NCI-H774 (cell line): ENCODE measurements at regions not wholly inside any gene's neighbourhood (a gene's known extent, or its start where the extent isn't known, plus 50 kb on each side); places are given as distances from the start of the nearest gene placed in this dataset.
"Not testable (repeated sequence)": the region's sequence is repeated elsewhere in the genome, so short reads cannot be mapped to it uniquely, and the experiment has no call there.

Source experiments
- DNase-seq: peaks from one replicate; lab custom pipeline; 2025; lab: John Stamatoyannopoulos, UW

DNA sequence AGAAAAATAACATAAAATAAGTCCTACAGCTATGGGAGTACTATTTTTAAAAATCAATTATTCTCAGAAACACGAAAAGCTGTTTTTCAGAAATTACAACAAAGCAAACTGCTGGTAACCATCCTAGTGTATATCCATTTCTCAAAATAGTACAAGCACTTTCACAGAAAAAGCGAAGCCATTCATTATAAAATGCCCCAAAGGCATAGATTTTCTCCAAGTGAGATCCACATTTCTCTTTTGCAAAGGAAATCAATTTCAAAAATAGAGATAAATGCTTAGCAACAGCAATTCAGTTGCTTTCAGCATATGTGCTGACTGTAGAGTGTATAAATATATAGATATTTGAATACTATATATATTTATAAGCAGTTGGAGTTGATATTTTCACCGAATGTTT is 1266.3 kb downstream of the SI start:
- DNase-seq = no peak

DNA sequence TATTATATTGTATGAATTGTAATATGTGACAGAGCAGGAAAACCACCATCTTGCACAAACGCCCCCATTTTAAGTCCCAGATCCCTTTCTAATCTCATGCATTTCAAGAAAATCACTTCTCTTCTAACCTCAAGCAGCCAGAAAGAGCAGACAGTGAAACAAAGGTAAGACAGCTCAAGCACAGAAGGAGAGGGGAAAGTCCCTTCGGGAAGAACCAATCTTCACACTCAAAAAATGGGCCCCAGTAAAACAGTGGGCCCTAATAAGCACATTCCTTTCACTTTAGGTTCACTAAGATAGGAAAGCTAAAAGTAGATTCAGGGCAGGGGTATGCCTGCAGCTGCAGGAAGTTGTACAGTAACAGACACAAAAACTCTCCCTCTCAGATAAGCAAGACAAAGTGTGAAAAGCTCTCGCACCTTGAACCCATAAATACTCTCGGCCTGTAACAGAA is 1268.7 kb downstream of the SI start:
- DNase-seq = no peak

DNA sequence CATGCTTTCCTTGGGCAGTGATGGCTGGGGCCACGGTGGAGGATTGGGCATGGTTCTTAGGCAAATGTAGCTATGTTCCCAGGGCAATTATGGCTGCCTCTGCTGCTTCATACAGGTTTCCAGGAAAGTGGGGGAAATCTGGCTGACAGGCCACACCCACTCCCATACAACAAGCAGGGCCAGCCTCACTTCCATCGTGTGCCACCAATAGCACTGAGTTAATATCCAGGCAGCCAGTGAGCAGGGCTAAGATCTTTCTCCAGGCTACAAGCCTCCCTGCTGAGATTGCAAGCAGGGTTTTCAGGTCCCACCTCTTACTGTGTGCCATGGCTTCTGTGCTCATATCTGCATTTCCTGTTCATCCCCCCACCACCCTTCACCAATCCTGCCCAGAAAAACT is 1291.9 kb downstream of the SI start:
- DNase-seq = no peak

DNA sequence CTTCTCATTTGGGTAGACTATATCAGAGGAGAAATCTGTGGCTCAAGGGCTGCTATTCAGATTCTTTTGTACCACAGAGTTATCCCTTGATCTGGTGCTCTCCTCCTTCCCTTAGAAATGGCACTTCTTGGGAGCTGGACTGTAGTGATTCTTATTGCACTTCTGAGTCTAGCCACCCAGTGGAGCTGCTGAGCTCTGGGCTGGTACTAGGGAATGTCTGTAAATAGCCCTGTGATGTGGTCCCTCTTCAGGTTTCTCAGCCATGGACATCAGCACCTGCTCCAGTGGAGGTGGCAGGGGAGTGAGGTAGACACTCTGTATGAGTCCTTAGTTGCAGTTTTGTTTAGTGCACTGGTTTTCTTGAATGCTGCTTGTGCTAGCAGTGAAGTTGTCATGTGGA is 1292.6 kb downstream of the SI start:
- DNase-seq = no peak

DNA sequence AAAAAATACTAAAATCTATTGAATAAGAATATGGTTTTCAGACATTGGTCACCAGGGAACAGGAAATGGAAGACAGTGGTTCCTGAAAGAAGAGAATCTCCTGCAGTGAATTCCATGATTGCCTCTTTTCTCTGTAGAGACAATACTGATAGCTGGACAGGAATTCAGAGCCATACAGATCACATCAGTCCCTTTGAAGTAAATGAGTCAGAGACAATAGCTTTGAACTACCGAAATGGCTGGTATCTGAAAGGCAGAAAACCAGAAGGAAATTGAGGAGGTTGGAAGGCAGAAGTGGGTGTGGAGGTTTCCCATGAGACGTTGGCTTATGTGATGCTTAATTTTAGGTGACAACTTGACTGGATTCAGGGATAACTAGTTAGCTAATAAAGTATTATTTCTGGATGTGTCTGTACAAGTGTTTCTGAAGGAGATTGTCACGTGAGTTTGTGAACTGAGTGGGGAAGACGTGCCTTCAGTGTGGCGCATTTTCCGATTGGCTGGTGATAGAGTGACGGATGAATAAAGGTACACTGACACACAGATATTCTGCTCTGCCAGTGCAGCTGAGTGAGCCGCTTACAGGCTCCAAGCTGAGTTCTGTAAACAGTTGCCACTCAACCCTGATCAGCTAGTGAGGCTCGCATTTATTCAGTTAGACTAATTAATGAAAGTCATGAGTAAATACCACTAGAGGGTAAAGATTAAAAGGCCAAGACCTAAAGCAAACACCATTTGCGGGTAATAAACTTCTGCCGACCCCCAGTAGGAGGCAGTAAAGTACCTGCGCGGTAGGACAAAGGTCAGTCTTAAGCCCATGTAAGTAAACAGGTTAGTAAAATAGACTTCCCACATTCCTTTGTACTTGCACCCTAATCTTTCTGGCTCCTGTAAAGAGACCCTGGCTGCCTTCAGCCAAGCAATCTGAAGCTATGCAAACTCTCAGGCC is 1298.6 kb downstream of the SI start:
- peak; percentile 26 for DNase-seq

DNA sequence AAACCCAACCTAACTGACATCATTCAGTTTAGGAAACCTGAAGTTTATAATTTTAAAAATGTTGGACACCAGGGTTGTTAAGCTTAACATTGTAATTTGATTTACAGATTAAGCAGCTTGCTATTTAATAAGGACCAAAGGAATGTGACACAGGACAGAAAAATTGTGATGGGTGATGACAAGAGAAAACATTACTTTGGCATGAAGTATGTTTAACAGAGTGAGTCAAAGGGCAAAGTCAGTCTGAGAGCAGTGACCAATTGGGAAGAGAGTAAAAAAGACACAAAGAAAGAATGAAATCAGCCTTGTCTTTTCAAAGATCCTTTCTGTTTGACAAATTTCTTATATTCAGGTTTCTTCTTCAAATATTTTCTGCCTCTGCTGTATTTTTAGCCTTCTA is 1301.6 kb downstream of the SI start:
- no peak for DNase-seq

DNA sequence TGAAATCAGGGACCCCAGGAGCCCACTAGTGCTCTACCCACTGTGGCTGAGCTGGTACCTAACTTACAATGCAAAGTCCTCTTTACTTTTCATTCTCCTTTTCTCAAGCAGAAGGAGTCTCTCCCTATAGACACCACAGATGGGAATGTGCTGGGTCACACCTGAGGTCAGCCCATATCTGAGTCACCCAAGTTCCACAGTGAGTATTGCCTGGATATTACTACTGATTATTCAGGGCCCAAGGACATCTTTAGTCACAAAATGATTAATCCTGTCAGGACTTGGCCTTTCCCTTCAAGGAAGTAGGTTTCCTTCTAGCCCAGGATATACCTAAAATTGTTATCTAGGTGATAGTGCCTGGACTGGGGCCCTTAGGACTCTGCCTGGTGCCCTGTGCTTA is 1305.2 kb downstream of the SI start:
- no peak for DNase-seq

DNA sequence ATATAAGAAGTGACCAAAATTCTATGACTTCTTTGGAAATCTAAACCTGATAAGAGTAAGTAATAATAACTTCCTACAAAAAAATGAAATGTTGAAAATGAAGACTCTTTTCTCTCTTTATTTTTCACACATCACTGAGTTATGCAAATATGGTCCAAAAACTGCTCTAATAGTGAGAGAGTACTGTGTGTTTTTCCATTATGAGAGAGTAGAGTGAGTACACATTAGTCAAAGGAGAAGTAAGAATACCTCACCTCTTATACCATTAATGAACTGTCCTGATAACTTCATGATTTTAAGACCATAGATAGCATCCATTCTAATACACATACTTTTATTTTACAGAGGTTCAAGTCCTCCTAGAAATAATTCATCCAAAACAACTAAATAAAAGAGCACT is 1310.2 kb downstream of the SI start:
- no peak for DNase-seq

DNA sequence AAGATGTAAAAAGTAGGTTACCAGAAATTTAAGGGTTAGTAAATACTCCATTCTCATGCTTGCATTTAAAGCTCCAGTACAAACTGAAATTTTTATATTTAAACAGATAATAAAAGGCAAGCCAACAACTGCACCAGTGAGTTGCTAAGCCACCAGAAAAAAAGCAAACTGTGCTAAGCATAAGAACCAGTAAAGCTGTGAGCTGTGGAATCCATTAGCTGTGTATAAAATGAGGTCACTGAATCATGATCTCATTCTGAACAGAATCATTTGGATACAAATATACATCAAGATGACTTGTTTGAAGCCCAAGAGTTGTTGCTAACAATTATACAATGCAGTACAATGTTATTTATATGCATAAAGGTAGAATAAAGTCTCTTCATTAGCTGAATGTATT is 1312.2 kb downstream of the SI start:
- no peak for DNase-seq

DNA sequence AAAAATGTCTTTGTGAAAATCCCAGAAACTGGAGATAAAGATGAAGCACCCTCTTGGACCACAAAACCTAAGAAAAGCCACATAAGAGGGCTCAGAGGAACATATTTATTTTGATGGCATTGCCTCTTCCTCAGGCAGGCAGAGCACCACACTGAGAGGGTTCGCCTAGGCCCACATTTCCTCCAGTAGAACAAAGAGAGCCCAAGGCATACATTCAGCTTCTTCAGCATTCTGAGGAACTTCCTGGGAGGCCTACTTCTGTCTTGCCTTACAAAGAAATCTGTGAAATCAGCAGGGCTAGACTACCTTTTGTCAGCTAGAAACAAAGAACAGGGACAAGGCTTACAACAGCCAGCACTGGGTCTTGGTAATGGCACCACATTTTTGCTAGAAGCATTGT is 1325.3 kb downstream of the SI start:
- no peak for DNase-seq

DNA sequence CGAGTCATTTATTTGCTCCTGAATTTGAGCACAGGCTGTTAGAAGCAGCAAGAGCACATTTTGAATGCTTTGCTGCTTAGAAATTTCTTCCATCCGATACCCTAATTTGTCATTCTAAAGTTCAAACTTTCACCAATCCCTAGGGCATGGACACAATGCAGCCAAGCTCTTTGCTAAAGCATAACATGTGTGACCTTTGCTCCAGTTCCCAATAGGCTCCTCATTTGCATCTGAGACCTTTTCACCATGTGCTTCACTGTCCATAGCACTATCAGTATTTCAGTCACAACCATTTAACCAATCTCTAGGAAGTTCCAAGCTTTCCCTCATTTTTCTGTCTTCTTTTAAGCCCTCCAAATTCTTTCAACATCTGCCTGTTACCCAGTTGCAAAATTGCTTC is 1333.1 kb downstream of the SI start:
- DNase-seq = no peak

DNA sequence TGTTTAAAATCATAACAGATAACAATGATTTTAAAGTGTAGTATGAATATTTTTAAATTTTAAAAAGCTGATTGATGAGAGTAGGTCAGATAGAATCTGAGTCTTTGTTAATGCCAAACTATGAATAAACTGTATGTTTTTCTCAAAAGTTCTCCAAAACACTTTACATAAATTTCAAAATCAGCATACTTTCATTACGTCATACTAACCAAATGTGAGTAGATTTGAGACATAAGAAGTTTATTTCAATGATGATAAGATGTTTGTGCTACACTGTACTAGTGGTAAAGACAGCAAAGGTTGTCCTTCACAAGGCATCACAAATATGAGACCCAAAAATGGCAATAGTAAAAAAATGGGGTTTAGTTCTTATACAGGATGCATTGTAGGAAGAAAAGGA is 1342.9 kb downstream of the SI start:
- no peak for DNase-seq

DNA sequence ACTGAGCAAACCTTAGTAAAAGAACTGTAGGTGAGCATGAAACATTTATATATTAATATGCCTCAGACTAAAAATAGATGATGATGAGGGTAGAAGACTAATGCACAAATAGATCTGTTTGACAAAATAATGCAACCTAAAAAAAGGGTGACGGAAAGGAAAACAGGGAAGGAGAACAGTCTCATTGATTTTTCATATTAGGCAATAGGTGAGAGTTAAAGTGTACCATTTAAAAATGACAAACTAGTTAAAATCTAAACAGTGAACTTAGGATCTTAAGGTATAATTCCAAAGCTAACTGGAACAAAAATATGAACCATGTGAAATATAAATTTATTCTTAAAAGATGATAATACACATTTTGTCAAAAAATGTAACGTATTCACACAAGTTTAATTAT is 1347.6 kb downstream of the SI start:
- DNase-seq = no peak

DNA sequence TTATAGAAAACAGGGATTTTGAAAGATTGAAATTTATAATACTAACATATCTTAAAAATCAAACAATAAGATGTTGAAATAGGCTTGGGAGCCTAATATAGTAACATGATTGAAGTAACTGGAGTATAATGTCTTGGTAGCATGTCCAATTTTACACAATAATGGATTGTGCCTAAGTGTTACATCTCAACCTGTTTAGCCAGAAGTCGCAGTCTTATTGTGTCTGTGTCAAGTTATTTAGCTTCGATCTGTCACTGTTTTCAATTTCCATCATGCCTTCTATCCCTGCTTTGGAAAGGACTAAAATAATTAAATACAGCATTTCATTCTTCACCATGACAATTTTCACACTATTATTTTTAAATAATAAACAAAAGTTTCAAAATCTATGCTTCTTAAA is 1352.2 kb downstream of the SI start:
- no peak for DNase-seq

DNA sequence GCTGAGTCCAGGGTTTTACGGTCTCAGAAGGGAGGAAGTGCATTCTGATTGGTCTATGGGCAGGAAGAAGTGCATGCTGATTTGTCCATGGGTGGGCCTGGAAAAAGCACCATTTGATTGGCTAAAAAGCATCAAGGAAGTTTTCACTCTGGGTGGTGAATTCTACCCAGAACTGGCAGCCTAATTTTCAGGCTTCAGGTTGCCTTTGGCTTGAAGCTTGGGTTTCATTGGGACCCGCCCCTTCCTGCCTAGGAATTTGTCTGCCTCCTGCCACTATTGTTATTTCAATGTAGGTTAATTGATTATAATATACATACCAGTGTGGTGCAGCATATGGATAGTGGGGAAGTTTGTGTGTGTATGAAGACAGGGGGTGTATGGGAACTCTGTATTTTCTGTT is 1355.9 kb downstream of the SI start:
- DNase-seq = no peak

DNA sequence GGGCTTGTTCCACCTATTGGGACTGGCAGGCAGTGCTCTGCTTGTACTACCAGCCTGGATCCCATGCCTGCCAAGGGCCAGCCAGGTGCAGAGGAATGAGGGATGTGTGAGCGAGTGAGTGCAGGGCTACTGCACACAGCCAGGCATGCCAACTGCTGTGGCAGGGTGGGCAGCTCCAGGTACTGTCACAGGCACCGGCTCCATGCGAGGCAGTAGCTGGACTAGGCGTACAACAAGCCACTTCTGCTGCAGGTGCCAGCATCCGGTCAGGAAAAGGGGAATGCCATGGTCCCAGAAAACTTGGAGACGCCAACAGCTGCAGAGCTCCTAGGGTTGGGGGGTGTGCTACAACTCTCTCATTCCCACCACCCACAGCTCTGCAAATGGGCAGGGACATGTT is 1356.7 kb downstream of the SI start:
- no peak for DNase-seq

DNA sequence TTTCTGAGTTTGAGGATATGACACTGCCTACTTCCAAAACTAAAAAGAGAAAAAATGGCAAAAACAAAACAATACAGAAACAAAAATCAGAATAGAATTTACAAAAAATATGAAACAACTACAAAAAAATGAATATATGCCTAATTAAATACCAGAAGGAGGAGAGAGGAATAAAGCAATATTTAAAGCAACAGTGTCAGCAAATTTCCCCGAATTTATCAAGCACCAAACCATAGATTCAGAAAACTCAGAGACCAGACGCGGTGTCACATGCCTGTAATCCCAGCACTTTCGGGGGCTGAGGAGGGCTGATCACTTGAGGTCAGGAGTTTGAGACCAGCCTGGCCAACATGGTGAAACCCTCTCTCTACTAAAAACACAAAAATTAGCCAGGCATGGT is 1360.9 kb downstream of the SI start:
- no peak for DNase-seq

DNA sequence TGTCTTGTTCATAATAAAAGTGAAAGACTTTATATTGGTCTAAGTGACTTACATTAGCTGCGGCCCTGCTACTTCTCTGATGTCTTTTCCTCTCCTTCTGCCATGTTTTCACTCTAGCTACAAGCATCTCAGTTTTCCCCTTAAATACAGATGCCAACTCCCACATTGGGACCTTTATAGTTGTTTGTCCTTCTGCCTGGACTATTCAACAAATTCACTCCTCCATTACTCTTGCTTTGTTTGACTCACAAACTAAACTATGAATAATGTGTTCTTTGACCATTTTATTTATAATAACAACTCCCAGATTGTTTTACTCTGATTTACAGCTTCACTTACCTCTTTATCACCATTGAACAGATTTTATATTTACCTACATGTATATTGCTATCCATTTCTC is 1369.9 kb downstream of the SI start:
- no peak for DNase-seq

DNA sequence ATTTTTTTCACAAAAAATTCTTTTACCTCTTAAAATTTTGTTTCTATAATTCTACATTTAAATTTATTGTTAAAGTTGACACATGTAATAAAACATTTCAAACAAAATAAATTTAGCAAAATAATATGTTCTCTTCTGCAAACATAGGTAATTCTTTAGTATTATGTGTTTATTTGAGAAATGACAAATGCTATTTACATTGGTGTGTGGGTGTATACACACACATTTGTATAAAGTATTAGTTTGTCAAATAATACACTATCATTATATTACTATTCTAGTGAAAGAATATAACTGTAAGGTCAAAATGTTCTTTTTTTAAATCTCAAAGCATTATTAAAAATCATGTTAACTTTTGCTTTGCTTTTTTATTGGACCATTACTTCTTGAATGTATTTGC is 1370.6 kb downstream of the SI start:
- DNase-seq = no peak

DNA sequence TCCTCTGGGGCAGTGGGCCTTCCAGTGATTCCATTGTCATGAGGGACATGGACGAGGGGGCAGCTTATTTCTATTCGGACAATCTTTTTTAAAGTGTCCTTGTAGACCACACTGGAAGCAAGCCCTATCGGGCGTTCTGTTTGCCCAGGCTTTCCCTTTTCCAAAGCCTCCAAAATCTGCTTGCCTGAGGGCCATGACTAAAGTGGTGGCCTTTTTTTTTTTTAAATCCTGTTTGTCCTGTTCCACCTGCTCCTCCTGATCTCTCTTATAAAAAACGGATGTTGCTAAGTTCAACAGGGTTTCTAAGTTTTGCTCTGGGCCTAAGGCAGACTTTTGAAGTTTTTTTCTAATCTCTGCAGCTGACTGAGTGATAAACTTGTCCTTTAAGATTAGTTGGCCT is 1380.1 kb downstream of the SI start:
- DNase-seq = not testable (repeated sequence)

DNA sequence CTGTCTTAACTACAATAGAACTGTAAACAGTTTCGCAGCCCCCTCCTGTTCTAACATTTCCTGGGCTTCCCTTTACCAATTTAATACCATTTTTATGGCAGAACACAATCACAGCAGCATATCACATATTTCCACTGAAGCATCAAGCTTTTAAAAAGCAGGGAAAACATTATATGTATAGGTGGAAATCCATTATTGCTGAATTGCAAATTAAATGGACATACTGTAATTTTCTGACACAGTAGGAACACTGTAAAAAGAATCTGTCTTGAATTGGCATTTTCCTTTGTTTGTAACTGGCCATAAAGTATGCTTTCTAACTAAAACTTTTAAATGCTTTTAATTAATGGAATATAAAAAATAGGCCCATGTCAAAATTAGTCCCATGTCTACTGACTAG is 1385.8 kb downstream of the SI start:
- DNase-seq = no peak

DNA sequence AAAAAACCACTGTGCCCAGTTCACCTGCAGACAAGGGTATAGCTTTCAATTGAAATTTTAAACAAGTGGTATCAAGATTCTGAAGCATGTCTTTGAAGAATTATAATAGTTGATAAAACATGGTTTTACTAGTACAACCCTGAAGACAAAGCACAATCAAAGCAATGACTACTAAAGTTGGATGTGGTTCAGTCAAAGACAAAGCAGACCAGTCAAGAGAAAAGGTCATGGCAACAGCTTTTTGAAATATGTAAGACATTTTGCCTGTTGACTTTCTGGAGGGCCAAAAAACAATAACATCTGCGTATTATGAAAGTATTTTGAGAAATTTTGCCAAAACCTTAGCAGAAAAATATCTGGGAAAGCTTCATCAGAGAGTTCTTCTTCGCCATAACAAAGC is 1393.6 kb downstream of the SI start:
- no peak for DNase-seq

DNA sequence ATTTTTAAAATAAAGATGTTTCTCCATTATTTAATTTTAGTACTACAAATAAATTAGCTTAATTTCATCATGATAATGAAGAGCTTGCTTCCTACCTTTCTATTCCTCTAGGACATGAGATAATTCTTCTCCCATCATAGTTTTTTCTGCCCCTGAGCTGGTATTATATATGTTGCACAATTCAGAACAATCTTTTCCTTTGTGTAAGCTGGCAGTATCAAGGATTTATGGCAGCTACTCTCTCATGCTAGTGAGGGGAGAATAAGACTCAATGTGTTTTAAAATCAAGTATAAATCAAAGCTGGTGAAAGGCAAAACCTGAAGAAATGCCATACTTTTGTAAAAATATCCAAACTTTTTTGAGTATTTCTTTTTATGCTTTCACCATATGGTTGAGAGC is 1405.3 kb downstream of the SI start:
- DNase-seq = no peak

DNA sequence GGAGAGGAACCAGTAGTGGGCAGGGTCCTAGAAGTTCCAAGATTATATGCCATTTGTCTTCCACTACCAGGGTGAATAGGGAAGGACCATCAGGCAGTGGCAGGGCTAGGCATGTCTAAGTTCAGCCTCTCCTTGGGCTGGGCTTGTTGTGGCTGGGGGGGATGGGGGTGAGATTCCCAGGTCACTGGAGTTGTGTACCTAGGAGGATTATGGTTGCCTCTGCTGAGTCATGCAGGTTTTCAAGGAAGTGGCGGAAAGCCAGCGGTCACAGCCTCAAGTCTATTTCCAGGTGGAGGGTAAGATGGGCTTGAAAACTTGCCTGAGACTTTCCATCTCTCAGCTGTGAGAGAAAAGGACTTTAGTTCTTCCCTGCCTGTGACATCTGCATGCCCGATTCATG is 1407.1 kb downstream of the SI start:
- DNase-seq = no peak
